Prostate gland (tissue), 2 donors: ENCODE measurements at regions not wholly inside any gene's neighbourhood (a gene's known extent, or its start where the extent isn't known, plus 50 kb on each side); places are given as distances from the start of the nearest gene placed in this dataset.

Experiments
- DNase-seq: peaks from one replicate; pipeline ENCODE4 v3.0.0-alpha.2; 2019; ENCODE audit warnings: low spot score
- H3K27ac ChIP-seq, 2 donors: fragments of 200-600 bp; sonication (generic); 2 replicates each; pipeline ENCODE4 v1.5.1; 2017 to 2019
- H3K27me3 ChIP-seq: fragments of 200-600 bp; sonication (generic); replicated peaks from 2 replicates; pipeline ENCODE4 v1.5.1; 2019; ENCODE audit not compliant: insufficient read depth
- H3K36me3 ChIP-seq, 2 donors: fragments of 200-600 bp; sonication (generic); 1 replicate in 1 of 2; 2 replicates in 1 of 2; pipeline versions ENCODE4 v1.5.1 to v1.8.1; 2017 to 2019
- H3K4me1 ChIP-seq: fragments of 200-600 bp; sonication (generic); replicated peaks from 2 replicates; pipeline ENCODE4 v1.5.1; 2019
- H3K4me3 ChIP-seq, 2 donors: fragments of 200-600 bp; sonication (generic); 2 replicates each; pipeline ENCODE4 v1.5.1; 2017 to 2019
- H3K9me3 ChIP-seq: fragments of 200-600 bp; sonication (generic); 2 replicates; pipeline ENCODE4 v1.5.1; 2017
- POLR2A ChIP-seq: fragments of 450-650 bp; IDR thresholded peaks from one replicate; pipeline ENCODE4 v1.6.1; 2016; ENCODE audit warnings: antibody characterized with exemption, mild to moderate bottlenecking
- POLR2AphosphoS5 ChIP-seq: sonication (generic); formaldehyde crosslinking; IDR thresholded peaks from one replicate; pipeline ENCODE4 v1.6.1; 2017; ENCODE audit warnings: antibody characterized with exemption
- WGBS: methylation state at CpG from one replicate; pipeline ENCODE4 v1.1.5; 2018; 5-methylcytosine and 5-hydroxymethylcytosine counted together
- intact Hi-C: fragments of 100-400 bp; cut with DNase I; formaldehyde crosslinking; loops from one replicate; pipeline ENCODE4 v1.14.2; 2022
- TF ChIP-seq, protein P1 (sequence below), 4 experiments: fragments of 200-600 bp in 2 of 4; fragments of 450-650 bp in 2 of 4; sonication (generic) in 2 of 4; IDR thresholded peaks; 1 replicate in 3 of 4; 2 replicates in 1 of 4; pipeline ENCODE4 v1.5.1; 2016 to 2019; ENCODE audit warnings: antibody characterized with exemption in 4 of 4, mild to moderate bottlenecking in 2 of 4, moderate library complexity in 2 of 4

DNA sequence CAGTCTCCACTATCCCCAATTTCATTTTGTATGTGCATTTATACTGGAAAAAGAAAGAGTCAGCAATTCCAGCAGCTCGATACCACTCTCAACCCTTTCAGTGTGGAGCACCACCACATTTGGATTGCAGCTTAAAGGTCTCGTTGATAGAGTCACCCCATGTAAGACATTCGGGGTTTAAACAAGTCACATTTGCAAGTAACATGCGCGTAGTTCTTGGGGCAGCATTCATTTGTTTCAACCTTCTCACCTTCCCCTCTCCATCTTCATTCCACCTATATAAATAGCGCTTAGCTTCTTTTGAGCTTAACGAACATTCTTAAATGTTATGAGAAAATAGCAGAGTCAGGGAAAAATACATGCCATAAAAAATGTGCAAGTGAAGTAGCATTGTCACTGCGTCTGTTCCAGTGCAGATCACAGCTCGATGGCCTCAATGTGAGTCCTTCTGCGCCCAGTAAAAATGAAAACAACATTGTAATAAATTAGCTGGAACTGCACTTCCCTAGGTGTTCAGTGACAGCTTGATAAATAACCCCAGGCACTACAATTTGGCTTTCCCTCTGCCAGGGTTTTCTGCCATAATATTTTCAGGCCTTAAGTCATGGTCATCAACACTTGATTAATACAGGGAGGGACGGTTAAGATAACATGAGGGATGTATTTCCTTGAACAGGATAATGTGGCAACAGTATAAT is 737.8 kb upstream of the NRSN1 start:
- no peaks in the 10 kb centered on the region for H3K4me1 ChIP-seq
- WGBS = 91% methylated on average over 11 of the region's 11 CpGs
- TF ChIP-seq, protein P1, sequence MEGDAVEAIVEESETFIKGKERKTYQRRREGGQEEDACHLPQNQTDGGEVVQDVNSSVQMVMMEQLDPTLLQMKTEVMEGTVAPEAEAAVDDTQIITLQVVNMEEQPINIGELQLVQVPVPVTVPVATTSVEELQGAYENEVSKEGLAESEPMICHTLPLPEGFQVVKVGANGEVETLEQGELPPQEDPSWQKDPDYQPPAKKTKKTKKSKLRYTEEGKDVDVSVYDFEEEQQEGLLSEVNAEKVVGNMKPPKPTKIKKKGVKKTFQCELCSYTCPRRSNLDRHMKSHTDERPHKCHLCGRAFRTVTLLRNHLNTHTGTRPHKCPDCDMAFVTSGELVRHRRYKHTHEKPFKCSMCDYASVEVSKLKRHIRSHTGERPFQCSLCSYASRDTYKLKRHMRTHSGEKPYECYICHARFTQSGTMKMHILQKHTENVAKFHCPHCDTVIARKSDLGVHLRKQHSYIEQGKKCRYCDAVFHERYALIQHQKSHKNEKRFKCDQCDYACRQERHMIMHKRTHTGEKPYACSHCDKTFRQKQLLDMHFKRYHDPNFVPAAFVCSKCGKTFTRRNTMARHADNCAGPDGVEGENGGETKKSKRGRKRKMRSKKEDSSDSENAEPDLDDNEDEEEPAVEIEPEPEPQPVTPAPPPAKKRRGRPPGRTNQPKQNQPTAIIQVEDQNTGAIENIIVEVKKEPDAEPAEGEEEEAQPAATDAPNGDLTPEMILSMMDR (IDR thresholded peaks at IDR 0.05) = no peak
- TF ChIP-seq POLR2AphosphoS5 = no peak
- no peak for TF ChIP-seq POLR2A
- no peaks in the 10 kb centered on the region for H3K9me3 ChIP-seq
- no peak for DNase-seq
- H3K27me3 ChIP-seq = no peaks in the 10 kb centered on the region
- H3K36me3 ChIP-seq = no peaks in the 10 kb centered on the region
- H3K27ac ChIP-seq = no peak overlapping the region
- H3K4me3 ChIP-seq = no peak overlapping the region
- intact Hi-C loops = no loop called here

DNA sequence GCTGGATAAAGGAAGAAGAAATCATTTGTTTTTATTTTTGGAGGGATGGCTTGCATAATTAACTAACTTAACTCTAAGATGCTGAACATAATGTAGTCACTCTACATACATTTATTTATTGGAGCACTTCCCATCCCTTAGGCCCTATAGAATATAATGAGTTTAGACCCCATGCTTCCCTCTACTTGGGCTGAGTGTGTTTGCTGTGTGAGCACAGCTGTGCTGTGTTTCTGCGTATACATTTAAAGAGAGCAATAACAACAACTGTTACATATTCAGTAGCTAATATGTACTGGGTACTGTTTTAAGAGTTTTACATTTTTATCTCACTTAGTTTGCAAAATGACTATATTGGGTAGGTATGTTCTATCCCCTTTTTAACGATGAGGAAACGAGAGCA is 736.6 kb upstream of the NRSN1 start:
- intact Hi-C loops = no loop called here

DNA sequence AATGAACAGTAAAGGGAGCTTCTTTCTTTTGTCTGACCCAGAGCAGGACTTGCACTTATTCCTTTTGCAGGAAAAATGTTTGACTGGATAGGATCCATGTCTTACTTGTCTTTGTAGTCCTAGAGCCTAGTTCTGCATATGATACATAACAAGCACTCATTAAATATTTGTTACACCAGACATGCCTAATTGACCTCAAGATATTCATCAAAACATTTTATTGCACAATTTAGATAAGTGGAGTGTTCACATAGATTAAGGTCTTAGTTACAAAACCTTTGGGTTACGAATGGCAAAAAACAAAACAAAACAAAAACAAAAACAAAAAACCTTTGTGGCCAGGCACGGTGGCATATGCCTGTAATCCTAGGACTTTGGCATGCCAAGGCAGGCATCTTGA is 735.8 kb upstream of the NRSN1 start:
- no peak for TF ChIP-seq POLR2A
- TF ChIP-seq POLR2AphosphoS5 = no peak
- TF ChIP-seq, protein P1 (IDR thresholded peaks at IDR 0.05) = no peak
- WGBS = 57% methylated on average over 2 of the region's 2 CpGs
- Histone ChIP-seq H3K9me3 (no peaks in the 10 kb centered on the region), H3K36me3 (no peaks in the 10 kb centered on the region), H3K27ac (no peak overlapping the region), H3K4me3 (no peak overlapping the region), H3K27me3 (no peaks in the 10 kb centered on the region), H3K4me1 (no peaks in the 10 kb centered on the region)
- intact Hi-C loops = no loop called here
- DNase-seq = no peak

More for the DNA sequence above, 736.6 kb upstream of the NRSN1 start:
- no peaks in the 10 kb centered on the region for H3K4me1 ChIP-seq
- H3K9me3 ChIP-seq = no peaks in the 10 kb centered on the region
- no peak for DNase-seq
- 82% methylated on average over 3 of the region's 3 CpGs for WGBS
- H3K36me3 ChIP-seq = no peaks in the 10 kb centered on the region
- H3K27ac ChIP-seq = no peak overlapping the region
- TF ChIP-seq POLR2AphosphoS5 (no peak), POLR2A (no peak)
- TF ChIP-seq, protein P1 (IDR thresholded peaks at IDR 0.05) = no peak
- no peaks in the 10 kb centered on the region for H3K27me3 ChIP-seq
- no peak overlapping the region for H3K4me3 ChIP-seq

DNA sequence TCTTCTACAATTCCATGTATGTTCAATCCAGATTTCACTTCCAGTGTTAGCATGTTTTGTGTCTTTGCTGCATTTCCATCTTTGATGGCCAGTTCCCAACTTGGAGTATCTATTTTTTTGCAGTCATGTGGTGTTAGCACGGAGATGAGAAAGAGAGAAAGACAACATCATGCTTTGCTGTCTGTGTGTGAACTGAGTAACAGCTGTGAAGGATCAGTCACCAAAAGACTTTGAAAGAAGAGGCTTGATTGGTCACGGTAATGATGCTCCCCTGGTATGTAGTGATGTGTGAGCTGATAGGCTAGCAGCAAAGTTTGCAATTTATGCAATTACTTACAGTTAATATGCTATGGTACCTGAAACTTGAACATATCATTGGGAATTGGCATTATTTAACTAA is 731.3 kb upstream of the NRSN1 start:
- no peak for DNase-seq
- Histone ChIP-seq H3K4me3 (no peak overlapping the region), H3K27me3 (no peaks in the 10 kb centered on the region), H3K4me1 (no peaks in the 10 kb centered on the region), H3K9me3 (no peaks in the 10 kb centered on the region), H3K36me3 (no peaks in the 10 kb centered on the region), H3K27ac (no peak overlapping the region)
- no peak for TF ChIP-seq POLR2AphosphoS5
- TF ChIP-seq POLR2A = no peak
- WGBS = 50% methylated on average over 2 of the region's 2 CpGs
- intact Hi-C loops = no loop called here

DNA sequence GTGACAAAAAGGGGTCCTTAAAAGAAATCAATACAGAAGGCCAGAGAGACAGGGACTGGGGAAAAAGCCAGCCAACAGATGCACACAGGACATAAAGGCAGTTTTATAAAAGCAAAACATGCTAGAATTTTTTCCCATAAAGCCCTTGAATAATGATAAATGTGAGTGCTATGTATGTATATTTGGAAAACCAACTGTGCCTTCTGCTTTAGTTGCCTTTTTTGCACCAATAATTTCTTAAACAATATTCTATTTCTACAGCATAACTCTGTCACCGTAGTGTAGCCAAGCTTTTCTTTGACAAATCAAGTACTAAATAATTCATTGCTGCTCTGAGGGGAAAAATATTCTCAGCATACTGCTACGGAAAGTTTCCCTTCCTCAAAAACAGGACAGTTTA is 730.6 kb upstream of the NRSN1 start:
- H3K4me3 ChIP-seq = no peak overlapping the region
- no peaks in the 10 kb centered on the region for H3K9me3 ChIP-seq
- 86% methylated on average over 2 of the region's 2 CpGs for WGBS
- no peaks in the 10 kb centered on the region for H3K4me1 ChIP-seq
- no peak overlapping the region for H3K27ac ChIP-seq
- DNase-seq = no peak
- intact Hi-C loops = no loop called here
- H3K27me3 ChIP-seq = no peaks in the 10 kb centered on the region
- TF ChIP-seq POLR2AphosphoS5 = no peak
- TF ChIP-seq, protein P1 (IDR thresholded peaks at IDR 0.05) = no peak
- TF ChIP-seq POLR2A = no peak
- H3K36me3 ChIP-seq = no peaks in the 10 kb centered on the region
